ENCODE measurements at regions not wholly inside any gene's neighbourhood (a gene's known extent, or its start where the extent isn't known, plus 50 kb on each side); places are given as distances from the start of the nearest gene placed in this dataset.

DNA sequence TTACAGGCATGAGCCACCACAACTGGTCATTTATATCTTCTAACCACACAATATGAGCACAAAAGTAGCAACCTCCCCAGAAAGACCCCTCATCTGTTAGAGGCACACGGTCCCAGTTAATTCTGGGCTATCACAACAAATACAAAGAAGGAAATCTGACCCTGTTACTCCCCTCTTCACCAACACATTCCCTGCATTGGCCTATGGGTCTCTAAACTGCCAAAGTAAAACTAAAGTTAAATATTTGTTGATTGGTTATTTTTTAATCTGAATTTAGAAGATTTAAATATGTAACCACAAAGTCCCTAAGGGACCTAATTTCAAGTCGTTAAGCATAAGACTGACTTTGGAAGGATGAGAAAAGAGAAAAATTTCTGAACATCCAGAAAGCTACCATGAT lies 496.7 kb upstream of the NMUR2 start:
- TF ChIP-seq, protein P1, sequence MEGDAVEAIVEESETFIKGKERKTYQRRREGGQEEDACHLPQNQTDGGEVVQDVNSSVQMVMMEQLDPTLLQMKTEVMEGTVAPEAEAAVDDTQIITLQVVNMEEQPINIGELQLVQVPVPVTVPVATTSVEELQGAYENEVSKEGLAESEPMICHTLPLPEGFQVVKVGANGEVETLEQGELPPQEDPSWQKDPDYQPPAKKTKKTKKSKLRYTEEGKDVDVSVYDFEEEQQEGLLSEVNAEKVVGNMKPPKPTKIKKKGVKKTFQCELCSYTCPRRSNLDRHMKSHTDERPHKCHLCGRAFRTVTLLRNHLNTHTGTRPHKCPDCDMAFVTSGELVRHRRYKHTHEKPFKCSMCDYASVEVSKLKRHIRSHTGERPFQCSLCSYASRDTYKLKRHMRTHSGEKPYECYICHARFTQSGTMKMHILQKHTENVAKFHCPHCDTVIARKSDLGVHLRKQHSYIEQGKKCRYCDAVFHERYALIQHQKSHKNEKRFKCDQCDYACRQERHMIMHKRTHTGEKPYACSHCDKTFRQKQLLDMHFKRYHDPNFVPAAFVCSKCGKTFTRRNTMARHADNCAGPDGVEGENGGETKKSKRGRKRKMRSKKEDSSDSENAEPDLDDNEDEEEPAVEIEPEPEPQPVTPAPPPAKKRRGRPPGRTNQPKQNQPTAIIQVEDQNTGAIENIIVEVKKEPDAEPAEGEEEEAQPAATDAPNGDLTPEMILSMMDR (IDR thresholded peaks at IDR 0.05) = no peak
- no peak for TF ChIP-seq POLR2A (IDR thresholded peaks at IDR 0.05)

Measured in upper lobe of left lung (tissue), 4 donors.